ENCODE measurements at regions not wholly inside any gene's neighbourhood (a gene's known extent, or its start where the extent isn't known, plus 50 kb on each side); places are given as distances from the start of the nearest gene placed in this dataset.
"Not testable (repeated sequence)": the region's sequence is repeated elsewhere in the genome, so short reads cannot be mapped to it uniquely, and the experiment has no call there.

DNA sequence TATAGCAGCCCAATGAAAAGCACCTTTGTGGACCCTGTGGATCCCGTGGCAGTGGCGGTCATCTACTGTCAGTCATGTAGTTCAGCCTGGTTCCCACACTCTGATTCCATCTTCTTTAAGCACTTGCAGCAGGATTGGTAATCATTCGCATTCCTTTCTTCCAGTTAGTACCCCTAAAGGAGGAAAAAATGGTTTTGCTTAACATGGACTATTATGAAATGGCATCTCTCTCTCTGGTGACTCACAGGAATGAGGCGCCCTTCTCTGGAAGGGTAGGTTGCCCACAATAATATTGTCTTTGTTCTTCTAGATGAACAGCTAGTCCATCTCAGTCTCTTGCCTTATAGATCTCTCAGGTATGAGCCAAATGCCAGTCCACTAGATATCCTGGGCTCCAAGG lies 127.9 kb upstream of the MROH9 start:
- intact Hi-C loops (cut with micrococcal nuclease; ENCODE audit: unreplicated experiment) = no loop called here
- DNase-seq (ENCODE audit: low spot score) (no peak), ATAC-seq (no peak), FAIRE-seq (no peak)
- Histone ChIP-seq H2AFZ (ENCODE audit: low read length) (no peak overlapping the region), H3K36me3 (replicated peaks in 1 of 2; ENCODE audit: control insufficient read depth in 1 of 2, insufficient read depth in 2 of 2, low read length in 2 of 2) (no peaks in the 10 kb centered on the region), H3K4me2 (ENCODE audit: low read depth, low read length) (no peak overlapping the region), H3K4me1 (ENCODE audit: insufficient read depth, low read length) (no peaks in the 10 kb centered on the region), H3K9me3 (ENCODE audit: low read length) (0 out of 2 replicates have a peak, but pooled peaks cover 11% of the 10 kb centered on the region), H3K4me3 (replicated peaks in 1 of 3; ENCODE audit: insufficient read depth in 1 of 3, low read depth in 2 of 3, low read length in 3 of 3) (no peak overlapping the region), H3K27ac (ENCODE audit: extremely low read length, insufficient read depth, low read length) (no peak overlapping the region), H3K9ac (ENCODE audit: insufficient read depth, low read depth, low read length) (no peak overlapping the region), H3K27me3 (ENCODE audit: control insufficient read depth in 1 of 2, insufficient read depth in 2 of 2, low read length in 2 of 2) (no peaks in the 10 kb centered on the region; a peak in 1 of 5 replicates), H3K79me2 (ENCODE audit: insufficient read depth, low read length) (no peaks in the 10 kb centered on the region), H4K20me1 (ENCODE audit: insufficient read depth, low read length) (no peaks in the 10 kb centered on the region)
- BruUV-seq (replicated peaks) = no TSS peak
- WGBS (ENCODE audit: low lambda C conversion rate) = 16% methylated on average over 4 of the region's 4 CpGs
- CTCF ChIA-PET (ENCODE audit: low intra/inter-chr PET ratio, low total read pairs) = no interaction called here
- TF ChIP-seq SIN3B (IDR thresholded peaks at IDR 0.05; ENCODE audit: low read length) (no peak), MED13 (CRISPR knock-in tag; IDR thresholded peaks at IDR 0.05) (no peak), XBP1 (CRISPR knock-in tag; IDR thresholded peaks at IDR 0.05) (no peak), ZNF10 (CRISPR knock-in tag; IDR thresholded peaks at IDR 0.05; ENCODE audit: borderline replicate concordance, low read depth) (no peak), ZNF354B (CRISPR knock-in tag; IDR thresholded peaks at IDR 0.05) (no peak), ZSCAN21 (CRISPR knock-in tag; IDR thresholded peaks at IDR 0.05; ENCODE audit: borderline replicate concordance) (no peak)
- in situ Hi-C loops (cut with HindIII; ENCODE audit: extremely low pct_ligation_motif_present, low pct_unique_long_range_greater_than_20kb) = no loop called here
- POLR2A ChIA-PET = no interaction called here

DNA sequence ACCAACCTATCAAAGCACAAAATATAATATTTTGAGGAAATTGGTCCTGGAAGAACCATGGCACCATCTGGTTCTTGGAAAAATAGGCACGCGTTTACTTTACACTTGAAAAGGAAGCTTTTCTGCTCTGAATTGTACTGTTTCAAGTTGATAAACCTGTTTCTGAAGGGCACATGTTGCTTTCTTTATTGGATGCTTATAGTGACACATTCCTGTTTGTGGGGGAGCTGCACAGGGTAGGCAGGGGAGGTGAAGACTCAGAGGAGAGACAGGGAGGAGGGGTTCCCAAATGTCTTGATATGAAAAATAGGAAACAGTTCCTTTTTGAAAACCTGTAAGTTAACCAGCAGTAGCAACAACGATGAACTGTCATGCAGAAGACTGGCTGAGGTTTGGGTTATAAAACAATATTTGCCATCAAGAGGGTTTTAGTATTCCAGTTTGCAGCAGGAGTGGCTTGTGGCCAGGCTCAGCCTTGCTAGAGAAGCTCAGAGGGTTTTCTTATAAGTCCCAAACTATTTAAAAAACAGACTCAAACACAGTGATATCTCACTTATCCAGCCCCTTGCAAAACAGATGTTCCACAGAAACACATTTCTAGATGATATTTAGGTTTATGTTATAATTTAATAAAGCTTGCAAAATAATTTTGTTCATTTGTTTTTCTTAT lies 127.0 kb upstream of the MROH9 start:
- 65% methylated on average over 3 of the region's 3 CpGs for WGBS (ENCODE audit: low lambda C conversion rate)
- no peak overlapping the region for H3K4me3 ChIP-seq (replicated peaks in 1 of 3; ENCODE audit: insufficient read depth in 1 of 3, low read depth in 2 of 3, low read length in 3 of 3)
- FAIRE-seq (no peak), DNase-seq (ENCODE audit: low spot score) (no peak), ATAC-seq (no peak)
- ChIA-PET CTCF (ENCODE audit: low intra/inter-chr PET ratio, low total read pairs) (no interaction called here), POLR2A (no interaction called here)
- no peak overlapping the region for H3K9ac ChIP-seq (ENCODE audit: insufficient read depth, low read depth, low read length)
- H3K27me3 ChIP-seq (ENCODE audit: control insufficient read depth in 1 of 2, insufficient read depth in 2 of 2, low read length in 2 of 2) = no peaks in the 10 kb centered on the region; a peak in 1 of 5 replicates
- TF ChIP-seq, protein P1, sequence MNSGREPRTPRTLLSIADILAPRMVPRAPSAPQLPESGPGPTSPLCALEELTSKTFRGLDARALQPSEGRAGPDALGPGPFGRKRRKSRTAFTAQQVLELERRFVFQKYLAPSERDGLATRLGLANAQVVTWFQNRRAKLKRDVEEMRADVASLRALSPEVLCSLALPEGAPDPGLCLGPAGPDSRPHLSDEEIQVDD (CRISPR knock-in tag; IDR thresholded peaks at IDR 0.05; ENCODE audit: borderline replicate concordance) = no peak
- no peak overlapping the region for H3K4me2 ChIP-seq (ENCODE audit: low read depth, low read length)
- H3K27ac ChIP-seq (ENCODE audit: extremely low read length, insufficient read depth, low read length) = no peak overlapping the region
- H3K36me3 ChIP-seq (replicated peaks in 1 of 2; ENCODE audit: control insufficient read depth in 1 of 2, insufficient read depth in 2 of 2, low read length in 2 of 2) = no peaks in the 10 kb centered on the region
- 0 out of 2 replicates have a peak, but pooled peaks cover 11% of the 10 kb centered on the region for H3K9me3 ChIP-seq (ENCODE audit: low read length)
- in situ Hi-C loops (cut with HindIII; ENCODE audit: extremely low pct_ligation_motif_present, low pct_unique_long_range_greater_than_20kb) = no loop called here
- no peaks in the 10 kb centered on the region for H4K20me1 ChIP-seq (ENCODE audit: insufficient read depth, low read length)
- H2AFZ ChIP-seq (ENCODE audit: low read length) = no peak overlapping the region
- BruUV-seq (replicated peaks) = no TSS peak
- intact Hi-C loops (cut with micrococcal nuclease; ENCODE audit: unreplicated experiment) = no loop called here
- no peaks in the 10 kb centered on the region for H3K4me1 ChIP-seq (ENCODE audit: insufficient read depth, low read length)
- H3K79me2 ChIP-seq (ENCODE audit: insufficient read depth, low read length) = no peaks in the 10 kb centered on the region

DNA sequence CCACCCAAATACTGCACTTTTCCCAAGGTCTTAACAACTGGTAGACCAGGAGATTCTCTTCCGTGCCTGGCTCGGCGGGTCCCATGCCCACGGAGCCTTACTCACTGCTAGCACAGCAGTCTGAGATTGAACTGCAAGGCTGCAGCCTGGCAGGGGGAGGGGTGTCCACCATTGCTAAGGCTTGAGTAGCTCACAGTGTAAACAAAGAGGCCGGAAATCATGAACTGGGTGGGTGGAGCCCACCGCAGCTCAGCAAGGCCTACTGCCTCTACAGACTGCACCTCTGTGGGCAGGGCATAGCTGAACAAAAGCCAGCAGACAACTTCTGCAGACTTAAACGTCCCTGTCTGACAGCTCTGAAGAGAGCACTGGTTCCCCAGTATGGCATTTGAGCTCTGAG lies 124.3 kb upstream of the MROH9 start:
- H4K20me1 ChIP-seq (ENCODE audit: insufficient read depth, low read length); H3K4me1 ChIP-seq (ENCODE audit: insufficient read depth, low read length); H3K4me3 ChIP-seq (replicated peaks in 1 of 3; ENCODE audit: insufficient read depth in 1 of 3, low read depth in 2 of 3, low read length in 3 of 3); BruUV-seq (replicated peaks); POLR2A ChIA-PET; in situ Hi-C loops (cut with HindIII; ENCODE audit: extremely low pct_ligation_motif_present, low pct_unique_long_range_greater_than_20kb); CTCF ChIA-PET (ENCODE audit: low intra/inter-chr PET ratio, low total read pairs); H3K27ac ChIP-seq (ENCODE audit: extremely low read length, insufficient read depth, low read length); DNase-seq (ENCODE audit: low spot score); H3K79me2 ChIP-seq (ENCODE audit: insufficient read depth, low read length); H3K27me3 ChIP-seq (ENCODE audit: control insufficient read depth in 1 of 2, insufficient read depth in 2 of 2, low read length in 2 of 2); H3K4me2 ChIP-seq (ENCODE audit: low read depth, low read length); intact Hi-C loops (cut with micrococcal nuclease; ENCODE audit: unreplicated experiment); H2AFZ ChIP-seq (ENCODE audit: low read length); FAIRE-seq; H3K36me3 ChIP-seq (replicated peaks in 1 of 2; ENCODE audit: control insufficient read depth in 1 of 2, insufficient read depth in 2 of 2, low read length in 2 of 2); ATAC-seq; H3K9ac ChIP-seq (ENCODE audit: insufficient read depth, low read depth, low read length): not testable (repeated sequence)
- 0 out of 2 replicates have a peak, but pooled peaks cover 11% of the 10 kb centered on the region for H3K9me3 ChIP-seq (ENCODE audit: low read length)
- 100% methylated on average over 1 of the region's 7 CpGs for WGBS (ENCODE audit: low lambda C conversion rate)
